BJ (cell line): ENCODE measurements at regions not wholly inside any gene's neighbourhood (a gene's known extent, or its start where the extent isn't known, plus 50 kb on each side); places are given as distances from the start of the nearest gene placed in this dataset.

Experiments
- CTCF ChIA-PET: fragments of 350-600 bp; formaldehyde crosslinking; extraction: SDS; loops from one replicate; lab custom pipeline; 2021; ENCODE audit warnings: antibody characterized with exemption, inconsistent platforms; lab: Yijun Ruan, JAX
- POLR2A ChIA-PET: fragments of 300-600 bp; sonication (Branson Sonifier 250); formaldehyde crosslinking; extraction: SDS; loops from one replicate; lab custom pipeline; 2021; ENCODE audit warnings: antibody characterized with exemption; lab: Charles Lee
- DNase-seq: peaks from one replicate; pipeline ENCODE4 v3.0.0-alpha.2; 2011; ENCODE audit warnings: low read depth
- H3K27me3 ChIP-seq: 2 replicates; pipeline ENCODE4 v1.6.0; 2011; ENCODE audit warnings: low read length; ENCODE audit not compliant: control insufficient read depth, insufficient read depth
- H3K36me3 ChIP-seq: 2 replicates; pipeline ENCODE4 v1.5.1; 2011; ENCODE audit warnings: low read length; ENCODE audit not compliant: control insufficient read depth, insufficient read depth
- H3K4me3 ChIP-seq: 2 replicates; pipeline ENCODE4 v1.5.1; 2011; ENCODE audit warnings: low read depth, mild to moderate bottlenecking, control low read depth, low read length
- CTCF ChIP-seq: IDR thresholded peaks from 2 replicates; pipeline ENCODE4 v1.5.1; 2011; ENCODE audit warnings: low read depth, mild to moderate bottlenecking, control low read depth, inconsistent platforms, low read length, moderate library complexity; ENCODE audit not compliant: insufficient read depth

GRCh38 chr22:44599084-44599483 lies 101.1 kb upstream of the RTL6 start:
- TF ChIP-seq CTCF, result no peak
- ChIA-PET CTCF (no interaction called here), POLR2A (no interaction called here)
- peaks cover 26% of the 10 kb centered on the region for H3K27me3 ChIP-seq
- H3K36me3 ChIP-seq, result no peaks in the 10 kb centered on the region
- no peak for DNase-seq
- no peak overlapping the region for H3K4me3 ChIP-seq

- no peak overlapping the region for H3K4me3 ChIP-seq
- ChIA-PET CTCF (interaction anchor here (1.0 kb wide), 2 partner anchors 13 to 604 kb away, joined by 3 read pairs; no protein-coding TSS in a partner anchor), POLR2A (no interaction called here)
- peaks cover 26% of the 10 kb centered on the region for H3K27me3 ChIP-seq
- H3K36me3 ChIP-seq, result no peaks in the 10 kb centered on the region
- TF ChIP-seq CTCF, result no peak
- peak; percentile 5 for DNase-seq
Measured at GRCh38 chr22:44597616-44598015, 99.6 kb upstream of the RTL6 start.

- CTCF ChIA-PET, result interaction anchor here (1.0 kb wide), 2 partner anchors 14 to 603 kb away, joined by 3 read pairs; no protein-coding TSS in a partner anchor
- DNase-seq, result no peak
Measured at GRCh38 chr22:44596396-44597125, 98.5 kb upstream of the RTL6 start.

GRCh38 chr22:44595841-44596341 lies 97.9 kb upstream of the RTL6 start:
- POLR2A ChIA-PET, result no interaction called here
- TF ChIP-seq CTCF, result no peak
- CTCF ChIA-PET, result no interaction called here
- no peak for DNase-seq
- H3K27me3 ChIP-seq, result peaks cover 27% of the 10 kb centered on the region
- H3K36me3 ChIP-seq, result no peaks in the 10 kb centered on the region
- no peak overlapping the region for H3K4me3 ChIP-seq

More at GRCh38 chr22:44596396-44597125, 98.5 kb upstream of the RTL6 start:
- POLR2A ChIA-PET, result no interaction called here
- Histone ChIP-seq H3K36me3 (no peaks in the 10 kb centered on the region), H3K27me3 (peaks cover 29% of the 10 kb centered on the region), H3K4me3 (no peak overlapping the region)
- TF ChIP-seq CTCF, result no peak

- Histone ChIP-seq H3K27me3 (peaks cover 28% of the 10 kb centered on the region), H3K36me3 (no peaks in the 10 kb centered on the region), H3K4me3 (no peak overlapping the region)
- TF ChIP-seq CTCF, result no peak
- ChIA-PET POLR2A (no interaction called here), CTCF (no interaction called here)
- no peak for DNase-seq
Measured at GRCh38 chr22:44594951-44595350, 96.9 kb upstream of the RTL6 start.
